HG03354 (cell line): ENCODE measurements at regions not wholly inside any gene's neighbourhood (a gene's known extent, or its start where the extent isn't known, plus 50 kb on each side); places are given as distances from the start of the nearest gene placed in this dataset.
A peak's percentile ranks its signal among the peaks of the same experiment; 100 is the strongest.
"Not testable (repeated sequence)": the region's sequence is repeated elsewhere in the genome, so short reads cannot be mapped to it uniquely, and the experiment has no call there.

Experiments used
- ATAC-seq: cut with Tn5 transposase; IDR thresholded peaks from one replicate; pipeline ENCODE4 v1.9.1; 2021; ENCODE audit warnings: mild to moderate bottlenecking; ENCODE audit not compliant: unreplicated experiment, poor library complexity, severe bottlenecking

DNA sequence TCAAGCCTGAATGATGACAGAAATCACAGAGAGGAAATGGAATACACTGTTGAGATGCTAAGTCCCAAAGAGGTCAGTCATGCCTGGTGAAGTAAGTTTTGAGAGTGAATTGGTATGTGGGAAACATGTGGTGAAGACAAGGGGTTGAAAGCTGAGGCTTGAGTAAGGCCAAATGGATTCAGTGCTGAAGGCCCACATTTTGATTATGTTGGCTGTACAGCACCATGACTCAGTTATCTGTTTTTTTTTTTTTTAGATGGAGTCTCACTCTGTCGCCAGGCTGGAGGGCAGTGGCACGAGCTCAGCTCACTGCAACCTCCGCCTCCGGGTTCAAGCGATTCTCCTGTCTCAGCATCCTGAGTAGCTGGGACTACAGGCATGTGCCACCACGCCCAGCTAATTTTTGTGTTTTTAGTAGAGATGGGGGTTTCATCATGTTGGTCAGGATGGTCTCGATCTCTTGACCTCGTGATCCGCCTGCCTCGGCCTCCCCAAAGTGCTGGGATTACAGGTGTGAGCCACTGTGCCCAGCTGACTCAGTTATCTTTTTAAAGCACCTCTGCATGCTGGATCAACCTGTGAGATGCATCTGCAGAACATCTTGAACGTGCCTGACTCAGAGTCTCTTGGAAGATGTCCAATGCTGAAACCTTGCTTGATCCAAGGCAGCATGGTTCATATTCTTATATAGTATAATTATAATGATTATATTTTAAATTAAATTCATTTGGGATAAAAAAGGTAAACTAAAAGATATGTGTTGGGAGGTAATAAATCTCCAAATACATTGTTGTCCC lies 829.8 kb downstream of the TNS3 start:
- ATAC-seq = not testable (repeated sequence)

DNA sequence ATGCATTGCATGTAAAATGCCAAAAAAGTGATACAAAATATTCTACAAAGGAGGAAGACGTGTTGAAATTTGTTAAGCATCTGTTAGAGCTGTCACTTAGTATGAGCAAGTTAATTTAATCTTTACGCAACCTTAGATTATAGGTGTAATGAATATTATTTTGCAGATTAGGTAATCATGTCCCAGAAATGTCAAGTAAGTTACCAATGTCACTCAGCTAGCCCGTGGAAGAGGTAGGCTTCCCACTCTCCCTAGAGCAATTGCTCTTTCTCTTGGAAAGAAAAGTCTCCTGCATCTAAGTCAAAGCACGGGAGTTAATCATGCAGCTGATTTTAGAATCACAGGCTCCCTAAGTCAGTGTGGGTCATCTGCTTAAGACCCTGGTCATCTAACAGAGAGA lies 830.4 kb upstream of the IGFBP3 start:
- no peak for ATAC-seq

DNA sequence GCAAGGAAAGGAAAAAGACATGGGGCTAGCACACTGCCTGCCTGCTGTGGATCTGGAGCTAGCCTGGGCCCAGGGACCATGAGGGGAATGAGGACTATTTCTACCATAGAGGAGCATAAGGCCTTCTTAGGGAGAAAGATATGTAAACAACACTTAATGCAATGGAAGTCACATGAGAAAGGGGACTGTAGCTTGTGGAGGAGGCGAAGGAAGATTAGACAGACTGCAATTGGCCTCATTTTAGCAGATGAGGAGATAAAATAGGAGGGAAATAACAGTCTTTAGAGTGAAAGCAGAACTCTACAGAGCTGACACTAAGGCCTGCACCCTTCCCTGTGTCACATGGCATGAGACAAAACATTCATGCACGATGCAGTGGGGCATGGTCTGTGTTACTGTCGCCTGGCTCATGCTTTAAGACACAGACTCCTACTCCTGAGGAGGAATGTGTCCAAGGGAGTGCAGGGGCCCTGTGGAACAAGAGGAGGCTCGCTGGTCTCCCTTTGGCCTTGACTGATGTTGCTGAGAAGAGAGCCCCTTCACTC lies 829.3 kb upstream of the IGFBP3 start:
- no peak for ATAC-seq

DNA sequence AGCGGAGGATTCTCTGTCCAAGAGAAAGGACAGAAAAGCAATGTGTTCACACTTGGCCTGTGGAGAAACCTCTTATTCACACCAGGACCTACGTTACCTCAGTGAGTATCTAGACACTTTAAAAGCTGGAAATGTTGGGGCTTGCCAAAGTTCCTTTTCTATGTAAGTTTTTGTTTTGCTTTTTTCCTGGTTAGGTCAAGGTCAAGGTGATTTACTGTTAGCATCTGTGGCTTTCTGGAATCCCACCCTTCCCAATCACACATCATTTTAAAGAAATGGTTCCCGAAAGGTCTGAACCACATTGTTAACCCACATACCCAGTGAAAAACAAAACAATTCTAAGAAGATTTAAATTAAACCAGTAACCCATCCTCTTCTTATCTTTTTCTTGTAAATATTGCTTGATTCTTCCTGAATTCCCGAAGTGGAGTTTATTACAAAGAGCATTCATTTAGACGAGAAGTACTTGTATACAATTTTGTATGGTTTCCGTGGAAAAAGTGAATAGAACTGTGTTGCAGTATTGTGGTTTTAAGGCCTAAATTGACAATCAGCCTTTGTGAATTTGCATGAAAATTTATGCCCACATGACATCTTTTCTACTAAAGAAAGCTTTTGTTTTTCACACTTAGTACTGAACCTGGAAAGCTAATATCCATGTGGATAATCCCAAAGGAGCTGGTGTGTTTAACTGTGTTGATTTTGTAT lies 827.0 kb upstream of the IGFBP3 start:
- no peak for ATAC-seq

DNA sequence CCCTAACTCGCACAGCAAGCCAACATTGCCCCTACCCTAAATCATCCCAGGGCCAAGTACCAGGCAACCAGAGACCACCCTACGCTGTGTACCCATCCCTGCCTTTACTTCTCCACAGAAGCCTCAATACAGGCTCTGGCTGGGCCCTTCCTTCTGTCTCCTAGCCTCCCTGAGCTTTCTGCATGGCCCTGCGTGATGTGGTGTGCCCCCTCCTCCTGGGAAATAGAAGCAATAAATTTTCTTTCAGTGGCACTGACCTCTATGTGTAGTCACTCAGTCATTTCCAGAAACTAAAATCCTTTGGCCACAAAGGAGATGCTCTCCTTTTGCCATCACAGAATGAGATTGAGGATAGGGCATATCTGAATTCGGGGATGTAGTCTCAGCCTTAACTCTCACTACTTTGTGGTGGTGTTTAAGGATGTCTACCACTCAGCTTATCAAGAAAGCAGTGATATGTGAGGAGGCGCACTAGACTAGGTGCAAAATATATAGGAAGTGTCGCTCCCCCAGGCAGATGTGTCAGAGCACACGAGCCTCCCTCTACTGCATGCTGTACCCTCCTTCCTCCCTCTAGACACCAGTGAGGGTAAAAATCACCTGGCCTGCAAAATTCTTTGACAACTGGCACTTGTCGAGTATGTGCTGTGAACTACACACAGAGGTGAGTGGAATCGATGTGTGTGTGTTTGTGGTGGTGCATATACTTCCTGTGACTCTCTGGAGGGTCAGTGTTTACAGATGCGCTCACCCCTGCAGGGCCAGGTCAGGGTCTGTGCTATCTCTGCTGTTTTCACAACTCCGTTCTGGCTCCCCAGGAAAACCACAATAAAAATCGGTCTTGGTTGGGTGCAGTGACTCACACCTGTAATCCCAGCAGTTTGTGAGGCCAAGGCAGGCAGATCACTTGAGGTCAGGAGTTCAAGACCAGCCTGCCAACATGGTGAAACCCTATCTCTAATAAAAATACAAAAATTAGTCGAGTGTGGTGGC lies 825.9 kb upstream of the IGFBP3 start:
- ATAC-seq = peak; percentile 49

DNA sequence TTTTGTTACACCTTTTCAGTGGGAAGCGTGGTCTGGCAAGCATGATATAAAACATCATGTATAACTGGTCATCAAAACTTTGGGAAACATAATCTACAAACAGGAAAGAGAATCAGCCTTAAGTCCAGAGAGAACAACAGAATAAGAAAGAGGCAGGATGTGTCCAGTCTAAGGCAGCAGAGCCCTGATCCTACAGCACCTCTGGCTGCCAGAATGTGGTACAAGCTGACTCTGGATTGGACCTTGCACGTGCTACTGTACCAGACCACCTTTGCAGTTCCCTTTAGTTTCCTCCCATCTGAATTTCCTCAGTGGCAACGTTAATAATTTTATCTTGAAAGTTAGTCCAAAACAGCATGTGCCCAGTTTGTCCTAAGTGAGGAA lies 824.6 kb upstream of the IGFBP3 start:
- ATAC-seq = no peak

DNA sequence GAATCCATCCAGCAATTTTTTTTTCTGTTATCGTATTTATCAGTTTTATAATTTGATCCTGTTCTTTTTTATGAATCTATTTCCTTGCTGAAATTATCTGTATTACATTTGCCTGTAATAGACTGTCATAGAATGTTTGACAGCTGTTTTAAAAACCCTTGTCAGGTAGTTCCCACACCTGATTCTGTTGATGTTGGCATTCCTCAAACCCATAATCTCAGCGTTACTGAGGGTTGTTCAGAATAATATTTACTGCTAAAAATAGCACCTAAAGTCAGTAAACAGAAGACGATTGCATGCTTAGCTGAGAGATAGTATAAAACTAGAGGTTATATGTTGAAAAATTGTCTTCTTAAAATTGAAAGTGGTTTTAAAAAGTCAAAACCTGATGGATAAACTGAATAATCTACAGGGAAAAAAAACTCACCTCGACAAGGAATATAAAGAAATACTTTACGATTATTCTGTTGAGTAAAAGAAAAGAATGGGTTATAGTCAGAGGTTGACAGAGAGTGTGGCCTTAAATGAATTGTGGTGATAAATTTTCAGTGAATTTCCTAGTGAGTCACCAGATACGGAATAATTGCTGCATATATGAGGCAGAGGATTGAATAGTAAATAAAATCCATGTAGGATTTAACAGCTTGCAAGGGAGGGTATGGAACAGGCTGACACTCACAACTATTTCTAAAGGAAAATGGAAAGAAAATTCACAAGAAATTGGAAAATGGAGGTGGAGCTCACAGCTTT lies 824.1 kb upstream of the IGFBP3 start:
- no peak for ATAC-seq

DNA sequence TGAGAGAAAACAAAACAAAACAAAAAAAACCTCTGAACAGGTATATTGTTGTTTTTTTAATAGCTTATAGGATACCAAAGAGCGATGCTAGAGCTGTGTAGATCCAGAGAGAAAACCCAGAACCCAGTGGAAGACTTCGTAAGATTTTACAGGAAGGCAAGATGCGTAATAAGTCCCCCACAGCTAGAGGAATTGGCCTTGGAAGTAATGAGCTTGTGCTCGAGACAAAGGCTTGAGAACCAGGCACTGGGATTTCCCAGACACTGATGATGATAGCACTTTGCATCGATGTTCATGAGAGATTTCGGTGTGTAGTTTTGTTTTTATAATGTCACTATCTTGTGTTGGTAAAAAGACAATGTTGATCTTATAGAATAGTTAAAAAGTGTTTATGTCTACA lies 821.5 kb upstream of the IGFBP3 start:
- no peak for ATAC-seq

DNA sequence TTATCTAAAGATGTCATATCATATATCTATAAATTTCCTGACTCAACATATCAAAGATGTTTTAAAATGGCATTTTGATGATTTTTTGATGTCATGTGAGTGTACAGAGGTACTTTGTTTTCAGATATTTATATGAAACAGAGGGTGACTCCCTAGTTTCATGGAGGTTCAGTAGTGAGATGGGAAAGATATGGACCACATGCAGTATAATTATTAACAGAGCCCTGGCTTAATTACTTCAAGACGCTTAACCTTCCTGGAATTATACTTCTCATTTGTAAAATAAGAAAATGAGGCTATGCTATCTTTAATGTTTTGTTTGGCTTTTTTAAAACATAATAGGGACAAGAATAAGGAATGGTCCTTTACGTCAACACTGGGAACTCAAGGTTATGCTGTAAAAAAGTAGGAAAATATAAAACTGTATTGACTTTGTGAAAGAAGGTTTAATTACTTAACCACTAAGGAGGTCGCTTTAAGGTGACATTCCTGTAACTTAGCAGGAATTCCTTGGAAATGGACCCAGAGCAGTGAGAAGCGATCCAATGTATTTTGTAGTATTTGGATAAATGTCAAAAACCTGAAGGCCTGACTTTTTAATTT lies 821.0 kb upstream of the IGFBP3 start:
- no peak for ATAC-seq

DNA sequence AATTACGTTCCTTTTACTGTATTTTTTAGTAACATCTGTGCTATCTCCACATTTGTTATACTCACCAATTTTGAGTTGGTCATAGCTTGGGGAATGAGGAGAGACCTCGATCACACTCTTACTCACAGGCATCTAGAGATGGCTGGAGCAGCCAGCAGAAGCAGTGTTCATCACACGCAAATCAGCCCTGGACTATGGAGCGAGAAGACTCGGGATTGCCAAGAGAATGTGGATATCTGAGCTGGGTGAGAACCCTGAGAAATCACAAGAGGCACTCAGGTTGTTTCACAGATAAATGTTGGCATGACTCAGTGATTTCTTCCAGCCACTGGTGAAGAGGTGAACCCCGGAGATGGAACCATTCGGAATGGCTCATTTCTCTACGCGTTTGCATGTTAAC lies 820.1 kb upstream of the IGFBP3 start:
- no peak for ATAC-seq

DNA sequence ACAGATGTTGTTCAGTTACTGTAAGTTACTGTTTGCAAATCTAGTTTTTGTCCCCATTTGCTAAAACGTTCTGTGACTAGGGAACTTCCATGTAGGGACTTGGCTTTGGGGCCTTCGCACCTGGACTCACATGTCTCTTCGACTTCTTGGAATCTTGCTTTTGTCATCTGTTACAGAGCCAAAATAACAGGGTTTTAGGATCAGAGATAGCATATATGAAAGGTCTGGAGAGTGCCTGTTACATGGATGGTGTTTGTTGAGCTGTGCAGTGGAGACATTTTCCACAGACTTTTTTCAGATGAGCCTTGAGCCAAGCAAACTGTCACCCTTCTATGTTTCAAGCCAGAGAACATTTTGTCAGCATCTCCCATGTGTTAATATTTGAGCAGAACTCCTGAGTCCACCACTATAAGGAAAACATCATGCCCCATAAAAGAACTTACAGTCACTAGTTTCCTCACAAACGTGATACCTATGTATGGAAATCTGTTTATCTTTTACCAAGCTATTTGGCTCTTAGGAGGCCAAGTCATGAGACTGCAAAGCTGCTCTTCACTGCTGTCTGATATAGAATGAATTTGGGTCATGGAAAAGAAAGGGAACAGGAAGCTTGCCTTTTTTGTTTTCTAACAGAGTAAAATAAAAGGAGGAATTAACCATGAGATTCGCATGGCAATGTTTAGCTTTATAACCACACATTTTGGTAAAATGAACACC lies 818.6 kb upstream of the IGFBP3 start:
- ATAC-seq = no peak

DNA sequence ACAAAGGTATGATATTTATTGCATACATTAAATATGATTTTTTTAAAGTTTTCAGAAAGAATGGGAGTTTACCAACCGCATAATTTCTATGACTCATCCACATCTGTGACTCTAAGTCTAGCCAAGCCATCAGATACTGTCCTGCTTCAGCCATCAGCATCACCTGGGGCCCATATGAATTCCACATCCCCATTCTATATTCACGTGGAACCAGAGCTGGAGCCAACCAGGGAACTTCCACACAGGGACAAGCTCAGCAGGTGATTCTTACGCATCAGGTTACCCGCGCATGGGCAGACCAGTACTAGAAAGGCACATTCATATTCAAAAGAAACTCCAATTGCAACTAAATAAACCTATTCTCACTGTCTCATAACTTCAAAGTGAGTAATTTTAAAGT lies 817.7 kb upstream of the IGFBP3 start:
- ATAC-seq = no peak

DNA sequence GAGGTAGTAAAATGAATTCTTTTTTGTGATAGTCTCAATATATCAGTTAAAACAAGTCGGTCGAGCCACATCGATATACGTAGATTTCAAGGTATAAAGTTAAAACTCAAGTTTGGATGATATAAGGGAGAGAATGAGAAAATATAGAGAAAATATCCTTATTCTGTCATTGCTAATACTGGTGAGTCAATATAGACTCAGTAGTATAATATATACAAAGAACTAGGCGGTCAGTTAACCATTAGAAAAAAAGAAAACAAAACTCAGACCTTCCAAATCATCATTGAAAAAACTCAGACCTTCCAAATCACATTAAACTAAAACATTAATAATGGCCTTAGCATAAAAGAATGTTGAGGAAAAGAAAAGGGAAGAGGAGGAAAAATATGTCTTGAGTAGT lies 817.1 kb upstream of the IGFBP3 start:
- no peak for ATAC-seq

DNA sequence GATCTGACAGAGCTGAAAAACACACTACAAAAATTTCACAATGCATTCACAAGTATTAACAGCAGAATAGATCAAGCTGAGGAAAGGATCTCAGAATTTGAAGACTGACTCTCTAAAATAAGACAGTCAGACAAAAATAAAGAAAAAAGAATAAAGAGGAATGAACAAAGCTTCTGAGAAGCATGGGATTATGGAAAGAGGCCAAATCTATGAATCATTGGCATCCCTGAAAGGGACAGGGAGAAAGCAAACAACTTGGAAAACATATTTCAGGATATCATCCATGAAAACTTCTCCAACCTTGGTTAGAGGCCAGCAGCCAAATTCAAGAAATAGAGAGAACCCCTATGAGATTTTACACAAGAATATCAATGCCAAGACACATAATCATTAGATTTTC lies 804.8 kb upstream of the IGFBP3 start:
- ATAC-seq = no peak

DNA sequence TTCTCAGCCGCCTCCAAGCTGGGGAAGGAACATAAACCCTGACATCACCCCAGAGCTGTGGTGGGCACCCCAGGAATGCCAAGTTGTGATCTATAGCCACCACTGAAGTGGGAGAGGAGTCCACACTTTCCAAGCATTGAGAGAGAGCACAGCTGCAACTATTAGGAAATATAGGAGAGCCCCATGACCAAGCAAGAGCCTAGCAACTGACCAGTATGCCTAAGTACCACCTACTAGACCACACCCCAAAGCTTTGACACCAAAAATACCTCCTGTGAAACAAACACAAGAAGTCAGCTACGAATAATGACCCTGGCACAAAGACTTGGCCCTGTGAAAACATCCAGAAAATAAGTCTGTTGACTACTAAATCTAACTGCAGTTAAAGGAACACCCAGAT lies 804.1 kb upstream of the IGFBP3 start:
- no peak for ATAC-seq

DNA sequence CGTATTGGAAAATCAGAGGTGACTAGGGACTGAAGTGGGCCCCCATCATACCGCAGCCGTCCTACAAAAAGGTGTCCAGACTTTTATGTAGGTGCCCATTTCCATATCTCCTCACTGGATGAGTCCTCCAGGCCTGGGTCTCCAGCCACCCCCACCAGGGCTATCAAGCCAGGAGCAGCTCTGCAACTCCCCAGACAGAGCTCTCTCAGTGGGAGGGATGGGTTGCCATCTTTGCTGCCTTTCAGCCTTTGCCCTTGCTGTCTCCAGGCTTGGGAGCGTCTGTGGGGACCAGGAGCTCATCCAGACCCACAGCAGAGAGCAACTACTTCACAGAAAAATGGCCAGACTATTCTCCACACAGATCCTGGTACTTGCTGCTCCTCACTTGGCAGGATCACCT lies 802.7 kb upstream of the IGFBP3 start:
- ATAC-seq = no peak

DNA sequence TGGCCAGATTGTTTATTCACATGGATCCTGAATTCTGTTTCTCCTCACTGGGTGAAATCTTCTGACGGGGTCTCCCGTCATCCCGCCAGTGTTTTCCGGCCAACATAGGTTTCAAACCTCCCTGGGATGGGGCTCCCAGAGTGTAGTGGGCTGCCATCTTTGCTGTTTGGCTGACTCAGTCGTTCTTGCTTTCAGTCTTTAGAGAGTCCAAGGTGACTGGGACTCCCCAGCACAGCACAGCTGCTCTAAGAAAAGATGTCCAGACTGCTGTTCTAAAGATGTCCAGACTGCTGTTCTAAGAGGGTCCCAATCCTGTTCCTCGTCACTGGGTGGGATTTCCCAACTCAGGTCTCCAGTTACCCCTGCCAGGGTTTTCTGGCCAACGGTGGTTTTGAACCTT lies 801.9 kb upstream of the IGFBP3 start:
- no peak for ATAC-seq

DNA sequence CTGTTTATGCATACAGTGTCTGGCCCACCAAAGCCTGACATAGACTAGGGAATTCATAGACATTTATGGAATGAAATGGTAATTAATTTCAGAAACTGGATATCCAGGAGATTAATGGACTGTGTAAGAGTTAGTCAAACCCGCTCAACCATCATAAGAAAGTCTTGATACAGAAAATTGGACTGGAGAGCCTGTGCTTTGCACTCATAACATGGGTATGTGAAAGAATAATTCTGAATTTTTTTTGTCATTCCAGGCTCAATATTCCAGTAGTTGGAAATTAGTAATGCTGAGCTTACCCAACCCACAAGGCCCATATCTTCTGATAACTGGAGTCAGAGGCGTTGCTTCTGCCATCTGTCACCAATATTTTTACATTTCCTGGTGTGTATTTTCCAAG lies 799.7 kb upstream of the IGFBP3 start:
- no peak for ATAC-seq
